ENCODE measurements at regions not wholly inside any gene's neighbourhood (a gene's known extent, or its start where the extent isn't known, plus 50 kb on each side); places are given as distances from the start of the nearest gene placed in this dataset.
"Not testable (repeated sequence)": the region's sequence is repeated elsewhere in the genome, so short reads cannot be mapped to it uniquely, and the experiment has no call there.

GRCh38 chrX:75673468-75673867 lies 111.6 kb downstream of the MAGEE2 start:
- DNase-seq = no peak

GRCh38 chrX:75655627-75656026 lies 129.4 kb downstream of the MAGEE2 start:
- no peak for DNase-seq

- DNase-seq = no peak
These were observed 127.0 kb upstream of the ZDHHC15 start for GRCh38 chrX:75649829-75650228.

- DNase-seq = no peak
These were observed 126.2 kb upstream of the ZDHHC15 start for GRCh38 chrX:75648803-75649588.

GRCh38 chrX:75642811-75643361 lies 120.0 kb upstream of the ZDHHC15 start:
- DNase-seq = no peak

- no peak for DNase-seq
These were observed 115.5 kb upstream of the ZDHHC15 start for GRCh38 chrX:75638332-75638731.

- DNase-seq = no peak
These were observed 102.4 kb upstream of the ZDHHC15 start for GRCh38 chrX:75625232-75625631.

- no peak for DNase-seq
These were observed 100.7 kb upstream of the ZDHHC15 start for GRCh38 chrX:75623535-75623934.

- no peak for DNase-seq
These were observed 86.6 kb upstream of the ZDHHC15 start for GRCh38 chrX:75609406-75609805.

GRCh38 chrX:75603833-75604232 lies 81.0 kb upstream of the ZDHHC15 start:
- peak; percentile 7 for DNase-seq

- not testable (repeated sequence) for DNase-seq
These were observed 79.2 kb upstream of the ZDHHC15 start for GRCh38 chrX:75602022-75602421.

- no peak for DNase-seq
These were observed 73.3 kb upstream of the ZDHHC15 start for GRCh38 chrX:75596178-75596577.

GRCh38 chrX:75593186-75593585 lies 70.3 kb upstream of the ZDHHC15 start:
- DNase-seq = not testable (repeated sequence)

GRCh38 chrX:75582511-75582910 lies 59.7 kb upstream of the ZDHHC15 start:
- no peak for DNase-seq
